ENCODE measurements at regions not wholly inside any gene's neighbourhood (a gene's known extent, or its start where the extent isn't known, plus 50 kb on each side); places are given as distances from the start of the nearest gene placed in this dataset.

GRCh38 chr2:47315475-47315874 lies 53.6 kb upstream of the EPCAM start:
- Histone ChIP-seq H3K4me1 (ENCODE audit: control insufficient read depth, insufficient read depth, low read length) (peaks cover 4% of the 10 kb centered on the region), H3K9me3 (ENCODE audit: control insufficient read depth, insufficient read depth, low read length) (no peaks in the 10 kb centered on the region), H3K9ac (ENCODE audit: low read depth, low read length) (no peak overlapping the region), H3K36me3 (ENCODE audit: control insufficient read depth, insufficient read depth, low read length) (no peaks in the 10 kb centered on the region), H3K4me3 (ENCODE audit: low read depth, low read length) (no peak overlapping the region), H3K27me3 (ENCODE audit: control insufficient read depth, insufficient read depth, low read length) (no peaks in the 10 kb centered on the region)

- Histone ChIP-seq H3K9me3 (ENCODE audit: control insufficient read depth, insufficient read depth, low read length) (no peaks in the 10 kb centered on the region), H3K36me3 (ENCODE audit: control insufficient read depth, insufficient read depth, low read length) (no peaks in the 10 kb centered on the region), H3K4me3 (ENCODE audit: low read depth, low read length) (no peak overlapping the region), H3K9ac (ENCODE audit: low read depth, low read length) (no peak overlapping the region), H3K27me3 (ENCODE audit: control insufficient read depth, insufficient read depth, low read length) (no peaks in the 10 kb centered on the region), H3K4me1 (ENCODE audit: control insufficient read depth, insufficient read depth, low read length) (peaks cover 6% of the 10 kb centered on the region)
Measured at GRCh38 chr2:47313728-47314127, 55.4 kb upstream of the EPCAM start.

GRCh38 chr2:47313141-47313691 lies 55.9 kb upstream of the EPCAM start:
- H3K36me3 ChIP-seq (ENCODE audit: control insufficient read depth, insufficient read depth, low read length) = no peaks in the 10 kb centered on the region
- no peak overlapping the region for H3K4me3 ChIP-seq (ENCODE audit: low read depth, low read length)
- peaks cover 6% of the 10 kb centered on the region for H3K4me1 ChIP-seq (ENCODE audit: control insufficient read depth, insufficient read depth, low read length)
- no peaks in the 10 kb centered on the region for H3K9me3 ChIP-seq (ENCODE audit: control insufficient read depth, insufficient read depth, low read length)
- H3K9ac ChIP-seq (ENCODE audit: low read depth, low read length) = no peak overlapping the region
- H3K27me3 ChIP-seq (ENCODE audit: control insufficient read depth, insufficient read depth, low read length) = no peaks in the 10 kb centered on the region

- H3K36me3 ChIP-seq (ENCODE audit: control insufficient read depth, insufficient read depth, low read length) = no peaks in the 10 kb centered on the region
- H3K9ac ChIP-seq (ENCODE audit: low read depth, low read length) = no peak overlapping the region
- no peaks in the 10 kb centered on the region for H3K27me3 ChIP-seq (ENCODE audit: control insufficient read depth, insufficient read depth, low read length)
- H3K4me1 ChIP-seq (ENCODE audit: control insufficient read depth, insufficient read depth, low read length) = peaks cover 6% of the 10 kb centered on the region
- no peak overlapping the region for H3K4me3 ChIP-seq (ENCODE audit: low read depth, low read length)
- no peaks in the 10 kb centered on the region for H3K9me3 ChIP-seq (ENCODE audit: control insufficient read depth, insufficient read depth, low read length)
Measured at GRCh38 chr2:47312491-47312850, 56.6 kb upstream of the EPCAM start.

- Histone ChIP-seq H3K36me3 (ENCODE audit: control insufficient read depth, insufficient read depth, low read length) (no peaks in the 10 kb centered on the region), H3K9ac (ENCODE audit: low read depth, low read length) (no peak overlapping the region), H3K4me1 (ENCODE audit: control insufficient read depth, insufficient read depth, low read length) (peaks cover 6% of the 10 kb centered on the region), H3K27me3 (ENCODE audit: control insufficient read depth, insufficient read depth, low read length) (no peaks in the 10 kb centered on the region), H3K9me3 (ENCODE audit: control insufficient read depth, insufficient read depth, low read length) (no peaks in the 10 kb centered on the region), H3K4me3 (ENCODE audit: low read depth, low read length) (no peak overlapping the region)
Measured at GRCh38 chr2:47311764-47312490, 57.2 kb upstream of the EPCAM start.

GRCh38 chr2:47310801-47311560 lies 58.1 kb upstream of the EPCAM start:
- Histone ChIP-seq H3K9me3 (ENCODE audit: control insufficient read depth, insufficient read depth, low read length) (no peaks in the 10 kb centered on the region), H3K4me1 (ENCODE audit: control insufficient read depth, insufficient read depth, low read length) (peaks cover 6% of the 10 kb centered on the region), H3K9ac (ENCODE audit: low read depth, low read length) (peak overlapping the region; percentile 39), H3K4me3 (ENCODE audit: low read depth, low read length) (no peak overlapping the region), H3K36me3 (ENCODE audit: control insufficient read depth, insufficient read depth, low read length) (no peaks in the 10 kb centered on the region), H3K27me3 (ENCODE audit: control insufficient read depth, insufficient read depth, low read length) (no peaks in the 10 kb centered on the region)

GRCh38 chr2:47309952-47310800 lies 58.9 kb upstream of the EPCAM start:
- Histone ChIP-seq H3K4me1 (ENCODE audit: control insufficient read depth, insufficient read depth, low read length) (peaks cover 6% of the 10 kb centered on the region), H3K9ac (ENCODE audit: low read depth, low read length) (peak overlapping the region; percentile 39), H3K36me3 (ENCODE audit: control insufficient read depth, insufficient read depth, low read length) (no peaks in the 10 kb centered on the region), H3K4me3 (ENCODE audit: low read depth, low read length) (no peak overlapping the region), H3K27me3 (ENCODE audit: control insufficient read depth, insufficient read depth, low read length) (no peaks in the 10 kb centered on the region), H3K9me3 (ENCODE audit: control insufficient read depth, insufficient read depth, low read length) (no peaks in the 10 kb centered on the region)

- H3K4me1 ChIP-seq (ENCODE audit: control insufficient read depth, insufficient read depth, low read length) = peaks cover 6% of the 10 kb centered on the region
- H3K36me3 ChIP-seq (ENCODE audit: control insufficient read depth, insufficient read depth, low read length) = no peaks in the 10 kb centered on the region
- H3K27me3 ChIP-seq (ENCODE audit: control insufficient read depth, insufficient read depth, low read length) = no peaks in the 10 kb centered on the region
- no peaks in the 10 kb centered on the region for H3K9me3 ChIP-seq (ENCODE audit: control insufficient read depth, insufficient read depth, low read length)
- no peak overlapping the region for H3K9ac ChIP-seq (ENCODE audit: low read depth, low read length)
- H3K4me3 ChIP-seq (ENCODE audit: low read depth, low read length) = no peak overlapping the region
Measured at GRCh38 chr2:47309472-47309951, 59.6 kb upstream of the EPCAM start.

GRCh38 chr2:47307066-47307465 lies 62.0 kb upstream of the EPCAM start:
- Histone ChIP-seq H3K9ac (ENCODE audit: low read depth, low read length) (no peak overlapping the region), H3K4me3 (ENCODE audit: low read depth, low read length) (no peak overlapping the region), H3K4me1 (ENCODE audit: control insufficient read depth, insufficient read depth, low read length) (peaks cover 10% of the 10 kb centered on the region), H3K9me3 (ENCODE audit: control insufficient read depth, insufficient read depth, low read length) (no peaks in the 10 kb centered on the region), H3K27me3 (ENCODE audit: control insufficient read depth, insufficient read depth, low read length) (no peaks in the 10 kb centered on the region), H3K36me3 (ENCODE audit: control insufficient read depth, insufficient read depth, low read length) (no peaks in the 10 kb centered on the region)

- Histone ChIP-seq H3K4me1 (ENCODE audit: control insufficient read depth, insufficient read depth, low read length) (peaks cover 4% of the 10 kb centered on the region), H3K9ac (ENCODE audit: low read depth, low read length) (no peak overlapping the region), H3K27me3 (ENCODE audit: control insufficient read depth, insufficient read depth, low read length) (no peaks in the 10 kb centered on the region), H3K9me3 (ENCODE audit: control insufficient read depth, insufficient read depth, low read length) (no peaks in the 10 kb centered on the region), H3K4me3 (ENCODE audit: low read depth, low read length) (no peak overlapping the region), H3K36me3 (ENCODE audit: control insufficient read depth, insufficient read depth, low read length) (no peaks in the 10 kb centered on the region)
Measured at GRCh38 chr2:47304654-47305053, 64.5 kb upstream of the EPCAM start.

- Histone ChIP-seq H3K9ac (ENCODE audit: low read depth, low read length) (no peak overlapping the region), H3K4me1 (ENCODE audit: control insufficient read depth, insufficient read depth, low read length) (peaks cover 4% of the 10 kb centered on the region), H3K9me3 (ENCODE audit: control insufficient read depth, insufficient read depth, low read length) (no peaks in the 10 kb centered on the region)
Measured at GRCh38 chr2:47303341-47304148, 65.6 kb upstream of the EPCAM start.

More at GRCh38 chr2:47303341-47304148, 65.6 kb upstream of the EPCAM start:
- Histone ChIP-seq H3K4me3 (ENCODE audit: low read depth, low read length) (no peak overlapping the region), H3K36me3 (ENCODE audit: control insufficient read depth, insufficient read depth, low read length) (no peaks in the 10 kb centered on the region), H3K27me3 (ENCODE audit: control insufficient read depth, insufficient read depth, low read length) (no peaks in the 10 kb centered on the region)
